ENCODE measurements at regions not wholly inside any gene's neighbourhood (a gene's known extent, or its start where the extent isn't known, plus 50 kb on each side); places are given as distances from the start of the nearest gene placed in this dataset.

DNA sequence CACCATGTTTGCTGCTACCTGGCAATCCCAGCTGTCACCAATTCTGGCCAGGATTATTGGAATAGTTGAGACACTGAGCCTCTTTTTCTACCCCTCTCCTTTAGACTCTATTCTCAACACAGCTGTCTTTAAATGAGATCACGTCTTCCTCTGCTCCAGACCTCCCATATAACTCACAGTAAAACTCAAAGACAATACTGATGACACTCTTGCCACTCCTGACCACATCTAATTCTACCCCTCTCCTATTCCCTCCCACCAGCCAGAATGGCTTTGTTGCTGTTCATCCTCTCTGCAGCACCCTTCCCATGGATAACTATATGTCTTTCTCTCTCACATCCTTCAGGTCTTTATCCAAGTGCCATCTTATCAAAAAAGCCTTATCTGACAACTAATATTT lies 188.6 kb upstream of the IL15 start:
- WGBS, 2 donors, result 92% methylated on average over 1 of the region's 1 CpG
- Histone ChIP-seq H3K9me3 (no peaks in the 10 kb centered on the region), H3K27me3 (no peaks in the 10 kb centered on the region), H3K4me3 (replicated peaks in 1 of 3) (no peak overlapping the region), H3K4me1 (no peaks in the 10 kb centered on the region), H3K36me3 (no peaks in the 10 kb centered on the region), H3K27ac (no peak overlapping the region)
- TF ChIP-seq, protein P1, sequence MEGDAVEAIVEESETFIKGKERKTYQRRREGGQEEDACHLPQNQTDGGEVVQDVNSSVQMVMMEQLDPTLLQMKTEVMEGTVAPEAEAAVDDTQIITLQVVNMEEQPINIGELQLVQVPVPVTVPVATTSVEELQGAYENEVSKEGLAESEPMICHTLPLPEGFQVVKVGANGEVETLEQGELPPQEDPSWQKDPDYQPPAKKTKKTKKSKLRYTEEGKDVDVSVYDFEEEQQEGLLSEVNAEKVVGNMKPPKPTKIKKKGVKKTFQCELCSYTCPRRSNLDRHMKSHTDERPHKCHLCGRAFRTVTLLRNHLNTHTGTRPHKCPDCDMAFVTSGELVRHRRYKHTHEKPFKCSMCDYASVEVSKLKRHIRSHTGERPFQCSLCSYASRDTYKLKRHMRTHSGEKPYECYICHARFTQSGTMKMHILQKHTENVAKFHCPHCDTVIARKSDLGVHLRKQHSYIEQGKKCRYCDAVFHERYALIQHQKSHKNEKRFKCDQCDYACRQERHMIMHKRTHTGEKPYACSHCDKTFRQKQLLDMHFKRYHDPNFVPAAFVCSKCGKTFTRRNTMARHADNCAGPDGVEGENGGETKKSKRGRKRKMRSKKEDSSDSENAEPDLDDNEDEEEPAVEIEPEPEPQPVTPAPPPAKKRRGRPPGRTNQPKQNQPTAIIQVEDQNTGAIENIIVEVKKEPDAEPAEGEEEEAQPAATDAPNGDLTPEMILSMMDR (IDR thresholded peaks at IDR 0.05), result no peak
- TF ChIP-seq POLR2A (IDR thresholded peaks at IDR 0.05), result no peak
- intact Hi-C loops (cut with DNase I), result no loop called here
- DNase-seq, result no peak

GRCh38 chr4:141448490-141448889 lies 187.9 kb upstream of the IL15 start:
- no peaks in the 10 kb centered on the region for H3K4me1 ChIP-seq
- no peak overlapping the region for H3K27ac ChIP-seq
- intact Hi-C loops (cut with DNase I), result no loop called here
- H3K27me3 ChIP-seq, result no peaks in the 10 kb centered on the region
- H3K9me3 ChIP-seq, result no peaks in the 10 kb centered on the region
- 85% methylated on average over 2 of the region's 2 CpGs for WGBS, 2 donors
- no peak for DNase-seq
- TF ChIP-seq, protein P1 (IDR thresholded peaks at IDR 0.05), result no peak
- TF ChIP-seq POLR2A (IDR thresholded peaks at IDR 0.05), result no peak
- no peaks in the 10 kb centered on the region for H3K36me3 ChIP-seq
- H3K4me3 ChIP-seq (replicated peaks in 1 of 3), result no peak overlapping the region

DNA sequence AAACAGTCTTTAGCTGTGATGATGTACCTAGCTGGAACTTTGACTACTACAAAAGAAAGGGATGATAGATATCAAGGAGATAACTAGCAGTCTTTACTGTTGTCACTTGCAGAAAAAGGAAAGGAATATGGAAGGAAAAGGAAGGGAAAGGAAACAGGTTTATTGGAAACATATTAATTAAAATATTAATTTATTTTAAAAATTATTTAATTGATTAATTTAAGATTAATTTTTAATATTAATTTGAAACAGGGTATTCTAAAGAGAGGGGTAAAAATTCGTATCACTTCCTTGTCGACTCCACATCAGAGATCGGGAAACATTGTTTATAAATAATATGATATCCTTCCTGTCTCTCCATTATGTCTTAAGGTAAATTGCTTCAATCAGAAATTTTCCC lies 186.5 kb upstream of the IL15 start:
- Histone ChIP-seq H3K4me1 (no peaks in the 10 kb centered on the region), H3K27me3 (no peaks in the 10 kb centered on the region), H3K36me3 (no peaks in the 10 kb centered on the region), H3K4me3 (replicated peaks in 1 of 3) (no peak overlapping the region), H3K9me3 (no peaks in the 10 kb centered on the region), H3K27ac (no peak overlapping the region)
- TF ChIP-seq, protein P1 (IDR thresholded peaks at IDR 0.05), result no peak
- no peak for TF ChIP-seq POLR2A (IDR thresholded peaks at IDR 0.05)
- 84 to 86% methylated on average over 3 of the region's 3 CpGs for WGBS, 2 donors
- no peak for DNase-seq
- intact Hi-C loops (cut with DNase I), result no loop called here

DNA sequence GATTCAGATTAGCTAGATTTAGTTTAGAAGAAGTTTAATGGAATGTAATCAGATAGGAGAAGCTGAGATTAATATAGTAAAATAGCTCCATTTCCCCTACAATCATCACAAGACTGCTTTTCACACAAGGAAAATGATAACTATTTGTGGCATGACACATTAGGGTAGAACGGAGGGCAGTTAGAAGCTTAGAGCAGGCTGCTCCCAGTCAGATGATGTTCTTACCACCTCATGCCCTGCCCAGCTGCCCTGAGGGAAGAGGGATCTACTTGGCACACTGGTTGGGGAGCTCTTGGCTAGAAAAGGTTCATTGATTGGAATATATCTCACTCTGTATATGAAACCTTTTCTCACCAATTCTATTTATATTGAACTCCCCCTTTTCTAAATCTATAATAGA lies 180.7 kb upstream of the IL15 start:
- 82 to 92% methylated on average over 1 of the region's 1 CpG for WGBS, 2 donors
- H3K4me3 ChIP-seq (replicated peaks in 1 of 3), result no peak overlapping the region
- no peaks in the 10 kb centered on the region for H3K4me1 ChIP-seq
- no peak overlapping the region for H3K27ac ChIP-seq
- intact Hi-C loops (cut with DNase I), result no loop called here
- TF ChIP-seq, protein P1 (IDR thresholded peaks at IDR 0.05), result no peak
- TF ChIP-seq POLR2A (IDR thresholded peaks at IDR 0.05), result no peak
- H3K36me3 ChIP-seq, result no peaks in the 10 kb centered on the region
- no peak for DNase-seq
- no peaks in the 10 kb centered on the region for H3K9me3 ChIP-seq
- no peaks in the 10 kb centered on the region for H3K27me3 ChIP-seq

GRCh38 chr4:141457653-141458052 lies 178.7 kb upstream of the IL15 start:
- WGBS, 2 donors, result 91 to 97% methylated on average over 1 of the region's 1 CpG
- intact Hi-C loops (cut with DNase I), result no loop called here
- Histone ChIP-seq H3K27ac (no peak overlapping the region), H3K4me1 (no peaks in the 10 kb centered on the region), H3K9me3 (no peaks in the 10 kb centered on the region), H3K27me3 (no peaks in the 10 kb centered on the region), H3K4me3 (replicated peaks in 1 of 3) (no peak overlapping the region), H3K36me3 (no peaks in the 10 kb centered on the region)
- TF ChIP-seq, protein P1 (IDR thresholded peaks at IDR 0.05), result no peak
- no peak for TF ChIP-seq POLR2A (IDR thresholded peaks at IDR 0.05)
- no peak for DNase-seq

Data from thyroid gland (tissue), 4 donors.